VCaP (cell line): ENCODE measurements at regions not wholly inside any gene's neighbourhood (a gene's known extent, or its start where the extent isn't known, plus 50 kb on each side); places are given as distances from the start of the nearest gene placed in this dataset.

ENCODE experiments used
- H3K27ac ChIP-seq: fragments of 450-650 bp; 2 replicates; pipeline ENCODE4 v1.5.1; 2017
- TF ChIP-seq, protein P1 (sequence below): fragments of 450-650 bp; conservative IDR thresholded peaks from 2 replicates; pipeline ENCODE4 v1.5.1; 2017; ENCODE audit warnings: mild to moderate bottlenecking, moderate library complexity

DNA sequence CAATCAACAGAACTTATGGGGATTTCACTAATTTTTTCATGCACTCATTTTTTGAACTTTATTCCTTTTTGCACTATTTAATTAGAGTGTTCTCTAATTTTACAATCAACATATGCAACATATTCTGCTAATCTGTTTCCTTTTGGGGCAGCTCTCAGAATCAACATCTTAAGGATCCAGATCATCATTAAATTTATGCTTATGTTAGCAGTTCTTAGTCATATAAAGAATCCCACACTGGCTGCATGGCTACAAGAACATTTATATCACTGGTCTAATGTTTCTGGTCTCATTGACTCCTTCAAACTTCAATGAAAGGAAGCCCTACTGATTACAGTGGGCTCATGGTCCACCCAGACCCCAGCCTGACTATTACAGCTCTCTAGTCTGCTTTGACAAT, 245.2 kb downstream of the RBM26 start:
- no peak overlapping the region for H3K27ac ChIP-seq
- TF ChIP-seq, protein P1, sequence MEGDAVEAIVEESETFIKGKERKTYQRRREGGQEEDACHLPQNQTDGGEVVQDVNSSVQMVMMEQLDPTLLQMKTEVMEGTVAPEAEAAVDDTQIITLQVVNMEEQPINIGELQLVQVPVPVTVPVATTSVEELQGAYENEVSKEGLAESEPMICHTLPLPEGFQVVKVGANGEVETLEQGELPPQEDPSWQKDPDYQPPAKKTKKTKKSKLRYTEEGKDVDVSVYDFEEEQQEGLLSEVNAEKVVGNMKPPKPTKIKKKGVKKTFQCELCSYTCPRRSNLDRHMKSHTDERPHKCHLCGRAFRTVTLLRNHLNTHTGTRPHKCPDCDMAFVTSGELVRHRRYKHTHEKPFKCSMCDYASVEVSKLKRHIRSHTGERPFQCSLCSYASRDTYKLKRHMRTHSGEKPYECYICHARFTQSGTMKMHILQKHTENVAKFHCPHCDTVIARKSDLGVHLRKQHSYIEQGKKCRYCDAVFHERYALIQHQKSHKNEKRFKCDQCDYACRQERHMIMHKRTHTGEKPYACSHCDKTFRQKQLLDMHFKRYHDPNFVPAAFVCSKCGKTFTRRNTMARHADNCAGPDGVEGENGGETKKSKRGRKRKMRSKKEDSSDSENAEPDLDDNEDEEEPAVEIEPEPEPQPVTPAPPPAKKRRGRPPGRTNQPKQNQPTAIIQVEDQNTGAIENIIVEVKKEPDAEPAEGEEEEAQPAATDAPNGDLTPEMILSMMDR = no peak

DNA sequence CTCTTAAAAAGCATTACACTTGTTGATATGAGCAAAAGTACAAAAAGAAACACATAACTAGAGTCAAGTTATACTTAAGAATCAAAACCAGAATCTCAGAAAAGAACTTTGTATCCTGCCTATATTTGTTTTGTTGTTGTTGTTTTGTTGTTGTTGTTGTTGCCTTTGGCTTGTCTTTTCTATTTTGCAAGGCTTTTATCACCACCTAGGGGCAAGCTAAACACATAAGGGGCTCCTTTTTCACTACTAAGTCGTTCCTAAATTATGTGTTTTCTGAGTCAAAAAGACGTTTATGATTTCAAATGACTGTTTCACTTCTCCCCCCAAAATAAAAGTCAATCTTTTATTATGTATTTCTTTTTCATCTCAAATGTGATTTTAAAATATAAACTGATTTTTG, 250.2 kb downstream of the RBM26 start:
- H3K27ac ChIP-seq = no peak overlapping the region
- TF ChIP-seq, protein P1 = no peak

DNA sequence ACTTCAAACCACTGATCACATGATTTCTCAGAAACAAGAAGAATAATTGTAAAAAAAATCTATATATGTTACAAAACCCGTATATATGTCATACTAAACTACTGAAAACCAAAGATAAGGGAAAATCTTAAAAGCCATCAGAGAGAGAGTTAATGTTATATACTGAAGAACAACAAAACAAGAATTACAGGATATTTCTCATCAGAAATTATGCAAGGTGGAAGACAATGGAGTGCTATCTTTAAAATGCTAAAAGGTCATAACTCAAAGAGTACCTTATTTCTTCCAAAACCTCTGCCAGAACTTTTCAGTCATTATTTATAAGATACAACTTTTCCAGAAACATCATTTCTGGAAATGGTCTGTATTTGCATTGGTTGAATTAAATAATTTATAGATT, 256.8 kb downstream of the RBM26 start:
- TF ChIP-seq, protein P1 = no peak
- H3K27ac ChIP-seq = no peak overlapping the region

DNA sequence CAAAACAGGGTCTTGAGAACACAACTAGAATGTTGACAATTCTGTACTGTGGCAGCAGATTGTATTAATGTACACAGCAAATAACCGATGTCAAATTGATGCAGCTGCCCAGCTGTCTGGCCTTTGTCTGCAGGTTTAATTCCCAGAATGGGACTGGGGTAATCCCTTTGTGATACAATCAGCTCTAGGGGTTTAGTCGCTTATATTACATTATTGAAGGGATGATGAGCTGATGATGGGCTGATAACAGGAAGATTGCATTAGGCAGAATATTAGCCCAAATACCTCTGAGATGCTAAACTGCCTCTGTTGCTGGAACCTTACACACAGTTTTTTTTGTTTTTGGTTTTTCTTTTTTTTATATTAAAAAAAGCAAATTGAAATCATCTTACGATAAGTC, 265.0 kb downstream of the RBM26 start:
- TF ChIP-seq, protein P1 = no peak
- H3K27ac ChIP-seq = no peak overlapping the region

DNA sequence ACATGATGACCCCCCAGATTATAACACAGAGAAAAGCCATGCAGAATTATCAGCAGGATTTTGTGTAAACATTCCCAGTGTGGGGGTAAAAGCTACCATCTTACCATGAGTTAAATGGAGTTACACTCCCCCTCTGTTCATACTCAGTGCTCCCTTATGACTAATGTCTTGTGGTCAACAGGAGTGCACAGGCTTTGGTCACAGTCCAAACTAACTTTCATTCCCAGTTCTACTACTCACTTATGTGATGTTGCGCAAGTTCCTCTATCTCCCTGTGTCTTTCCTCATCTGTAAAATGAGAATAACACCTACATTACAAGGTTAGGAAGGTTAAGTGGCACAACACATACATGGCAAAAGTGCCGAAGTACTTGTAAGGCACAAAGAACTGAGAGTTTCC, 277.9 kb downstream of the RBM26 start:
- TF ChIP-seq, protein P1 = no peak
- H3K27ac ChIP-seq = no peak overlapping the region

DNA sequence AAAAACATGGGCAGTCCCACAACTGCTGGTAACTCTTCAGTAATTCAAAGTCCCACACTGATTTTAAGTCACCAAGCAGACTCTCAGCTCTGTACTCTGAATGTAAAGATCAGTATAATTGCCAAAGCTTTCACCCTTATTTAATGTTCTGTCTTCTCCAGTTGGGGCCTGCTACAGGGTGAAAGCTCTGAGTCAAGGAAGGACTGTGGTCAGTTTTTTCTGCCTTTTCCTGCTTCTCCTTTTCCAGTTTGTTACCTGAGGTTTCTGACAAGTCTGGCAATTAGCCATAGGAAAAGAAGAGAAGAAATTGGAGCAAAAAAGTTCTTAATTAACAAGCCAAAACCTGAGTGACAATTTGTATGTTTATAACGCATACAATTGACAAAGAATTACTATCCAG, 279.3 kb downstream of the RBM26 start:
- H3K27ac ChIP-seq = no peak overlapping the region
- TF ChIP-seq, protein P1 = no peak

DNA sequence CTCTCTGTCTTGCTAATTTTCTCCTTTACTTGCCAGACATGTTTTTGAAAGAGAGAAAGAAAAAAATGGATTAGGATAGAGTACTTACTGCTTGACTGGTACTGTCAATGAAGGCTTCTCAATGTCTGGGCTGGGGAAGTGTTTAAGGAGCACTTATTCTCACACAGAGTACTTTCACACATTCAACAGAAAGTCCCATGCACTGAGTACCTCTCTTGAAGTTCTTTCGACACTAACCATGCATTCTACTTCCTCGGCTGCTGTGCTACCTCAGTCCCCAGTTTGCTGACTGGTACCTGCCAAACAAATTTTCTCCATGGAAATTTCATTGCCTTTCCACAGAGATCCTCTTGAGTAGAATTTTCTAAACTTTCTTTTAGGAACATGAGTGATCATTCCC, 281.9 kb downstream of the RBM26 start:
- TF ChIP-seq, protein P1 = no peak

DNA sequence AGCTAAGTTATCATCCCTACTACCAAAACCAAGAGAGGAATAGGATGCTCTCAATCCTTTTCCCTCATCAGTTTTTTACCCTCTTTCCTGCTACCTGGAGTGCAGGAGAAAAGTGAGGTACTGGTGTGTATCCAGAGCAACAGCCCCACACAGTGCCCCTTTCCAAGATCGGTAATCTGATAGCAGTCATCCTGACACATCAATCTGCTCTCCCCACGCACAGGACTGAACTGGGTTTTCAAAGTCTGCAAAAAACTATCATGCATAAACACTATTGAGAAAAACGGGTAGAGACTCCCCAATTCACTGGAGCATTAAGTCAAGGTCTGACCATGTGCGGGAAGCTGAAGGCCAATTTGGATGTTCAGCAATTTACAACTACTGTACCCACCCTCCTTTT, 284.8 kb downstream of the RBM26 start:
- H3K27ac ChIP-seq = no peak overlapping the region
- TF ChIP-seq, protein P1 = no peak

More for the DNA sequence above, 281.9 kb downstream of the RBM26 start:
- H3K27ac ChIP-seq = no peak overlapping the region
